ENCODE measurements at regions not wholly inside any gene's neighbourhood (a gene's known extent, or its start where the extent isn't known, plus 50 kb on each side); places are given as distances from the start of the nearest gene placed in this dataset.

- Histone ChIP-seq H2AFZ (ENCODE audit: low read length) (no peak overlapping the region), H3K79me2 (ENCODE audit: insufficient read depth, low read length) (no peaks in the 10 kb centered on the region), H3K9me2 (ENCODE audit: low read depth, low read length) (no peaks in the 10 kb centered on the region), H3K36me3 (ENCODE audit: insufficient read depth, low read length) (no peaks in the 10 kb centered on the region), H3F3A (ENCODE audit: insufficient read depth, low read length) (no peaks in the 10 kb centered on the region), H3K27me3 (ENCODE audit: insufficient read depth, low read length) (no peaks in the 10 kb centered on the region), H3K4me3 (ENCODE audit: low read depth, low read length, poor library complexity, severe bottlenecking) (no peak overlapping the region), H4K20me1 (ENCODE audit: insufficient read depth, low read length) (no peaks in the 10 kb centered on the region), H3K4me1 (ENCODE audit: insufficient read depth, low read length, severe bottlenecking) (no peaks in the 10 kb centered on the region), H3K9ac (ENCODE audit: low read length) (no peak overlapping the region), H3K27ac (ENCODE audit: low read depth, low read length, poor library complexity, severe bottlenecking) (no peak overlapping the region), H3K9me3 (ENCODE audit: low read length) (no peaks in the 10 kb centered on the region), H3K4me2 (ENCODE audit: low read length) (no peak overlapping the region)
- TF ChIP-seq EZH2 (IDR thresholded peaks at IDR 0.05; ENCODE audit: borderline replicate concordance, low read length) = no peak
- TF ChIP-seq CTCF (IDR thresholded peaks at IDR 0.05; ENCODE audit: low read length) = no peak
These were observed 109.4 kb upstream of the C16orf82 start for GRCh38 chr16:26957283-26957859.

- Histone ChIP-seq H3K9me2 (ENCODE audit: low read depth, low read length) (no peaks in the 10 kb centered on the region), H2AFZ (ENCODE audit: low read length) (no peak overlapping the region), H3K27me3 (ENCODE audit: insufficient read depth, low read length) (no peaks in the 10 kb centered on the region), H3K4me2 (ENCODE audit: low read length) (no peak overlapping the region), H3K36me3 (ENCODE audit: insufficient read depth, low read length) (no peaks in the 10 kb centered on the region), H3K9ac (ENCODE audit: low read length) (no peak overlapping the region), H3K4me1 (ENCODE audit: insufficient read depth, low read length, severe bottlenecking) (no peaks in the 10 kb centered on the region), H3K27ac (ENCODE audit: low read depth, low read length, poor library complexity, severe bottlenecking) (no peak overlapping the region), H4K20me1 (ENCODE audit: insufficient read depth, low read length) (no peaks in the 10 kb centered on the region), H3F3A (ENCODE audit: insufficient read depth, low read length) (no peaks in the 10 kb centered on the region), H3K4me3 (ENCODE audit: low read depth, low read length, poor library complexity, severe bottlenecking) (no peak overlapping the region), H3K79me2 (ENCODE audit: insufficient read depth, low read length) (no peaks in the 10 kb centered on the region), H3K9me3 (ENCODE audit: low read length) (no peaks in the 10 kb centered on the region)
- TF ChIP-seq EZH2 (IDR thresholded peaks at IDR 0.05; ENCODE audit: borderline replicate concordance, low read length) = no peak
- no peak for TF ChIP-seq CTCF (IDR thresholded peaks at IDR 0.05; ENCODE audit: low read length)
These were observed 107.2 kb upstream of the C16orf82 start for GRCh38 chr16:26959416-26960009.

- Histone ChIP-seq H4K20me1 (ENCODE audit: insufficient read depth, low read length) (no peaks in the 10 kb centered on the region), H2AFZ (ENCODE audit: low read length) (no peak overlapping the region), H3K9me2 (ENCODE audit: low read depth, low read length) (no peaks in the 10 kb centered on the region), H3F3A (ENCODE audit: insufficient read depth, low read length) (no peaks in the 10 kb centered on the region), H3K4me2 (ENCODE audit: low read length) (no peak overlapping the region), H3K4me3 (ENCODE audit: low read depth, low read length, poor library complexity, severe bottlenecking) (no peak overlapping the region), H3K27me3 (ENCODE audit: insufficient read depth, low read length) (no peaks in the 10 kb centered on the region), H3K79me2 (ENCODE audit: insufficient read depth, low read length) (no peaks in the 10 kb centered on the region), H3K36me3 (ENCODE audit: insufficient read depth, low read length) (no peaks in the 10 kb centered on the region), H3K9me3 (ENCODE audit: low read length) (no peaks in the 10 kb centered on the region), H3K27ac (ENCODE audit: low read depth, low read length, poor library complexity, severe bottlenecking) (no peak overlapping the region), H3K9ac (ENCODE audit: low read length) (no peak overlapping the region), H3K4me1 (ENCODE audit: insufficient read depth, low read length, severe bottlenecking) (no peaks in the 10 kb centered on the region)
- TF ChIP-seq EZH2 (IDR thresholded peaks at IDR 0.05; ENCODE audit: borderline replicate concordance, low read length) = no peak
- no peak for TF ChIP-seq CTCF (IDR thresholded peaks at IDR 0.05; ENCODE audit: low read length)
These were observed 105.3 kb upstream of the C16orf82 start for GRCh38 chr16:26961459-26961858.
